Fibroblast of pulmonary artery (primary cell): ENCODE measurements at regions not wholly inside any gene's neighbourhood (a gene's known extent, or its start where the extent isn't known, plus 50 kb on each side); places are given as distances from the start of the nearest gene placed in this dataset.

ENCODE experiments used
- DNase-seq: peaks from one replicate; pipeline ENCODE4 v3.0.0-alpha.2; 2010; ENCODE audit warnings: low read depth
- H3K4me3 ChIP-seq: replicated peaks from 2 replicates; pipeline ENCODE4 v1.5.1; 2011; ENCODE audit warnings: low read depth, mild to moderate bottlenecking, control low read depth, low read length, moderate library complexity
- TF ChIP-seq, protein P1 (sequence below): IDR thresholded peaks from 2 replicates; pipeline ENCODE4 v1.5.1; 2011; ENCODE audit warnings: mild to moderate bottlenecking, control low read depth, low read length, inconsistent platforms; ENCODE audit errors: missing control alignments

DNA sequence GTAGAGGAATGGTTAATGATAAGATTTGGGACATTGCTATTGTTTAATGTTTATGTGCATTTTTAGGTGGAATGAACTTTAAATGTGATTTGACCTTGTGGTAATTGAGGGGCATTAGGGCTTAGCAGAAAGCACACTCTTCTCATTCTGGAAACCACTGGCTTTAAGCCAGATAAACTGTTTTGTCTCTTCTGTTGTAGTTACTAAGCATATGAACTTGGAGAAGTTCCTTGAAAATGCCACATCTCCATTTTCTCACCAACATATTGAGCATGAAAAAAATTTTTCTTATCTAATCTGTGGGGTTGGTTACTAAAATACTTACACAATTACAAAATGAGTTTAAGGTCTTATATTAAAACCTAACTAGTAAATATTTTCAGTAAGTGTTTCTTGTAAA, 70.8 kb upstream of the FSHR start:
- H3K4me3 ChIP-seq: no peak overlapping the region
- DNase-seq: peak; percentile 83
- TF ChIP-seq, protein P1, sequence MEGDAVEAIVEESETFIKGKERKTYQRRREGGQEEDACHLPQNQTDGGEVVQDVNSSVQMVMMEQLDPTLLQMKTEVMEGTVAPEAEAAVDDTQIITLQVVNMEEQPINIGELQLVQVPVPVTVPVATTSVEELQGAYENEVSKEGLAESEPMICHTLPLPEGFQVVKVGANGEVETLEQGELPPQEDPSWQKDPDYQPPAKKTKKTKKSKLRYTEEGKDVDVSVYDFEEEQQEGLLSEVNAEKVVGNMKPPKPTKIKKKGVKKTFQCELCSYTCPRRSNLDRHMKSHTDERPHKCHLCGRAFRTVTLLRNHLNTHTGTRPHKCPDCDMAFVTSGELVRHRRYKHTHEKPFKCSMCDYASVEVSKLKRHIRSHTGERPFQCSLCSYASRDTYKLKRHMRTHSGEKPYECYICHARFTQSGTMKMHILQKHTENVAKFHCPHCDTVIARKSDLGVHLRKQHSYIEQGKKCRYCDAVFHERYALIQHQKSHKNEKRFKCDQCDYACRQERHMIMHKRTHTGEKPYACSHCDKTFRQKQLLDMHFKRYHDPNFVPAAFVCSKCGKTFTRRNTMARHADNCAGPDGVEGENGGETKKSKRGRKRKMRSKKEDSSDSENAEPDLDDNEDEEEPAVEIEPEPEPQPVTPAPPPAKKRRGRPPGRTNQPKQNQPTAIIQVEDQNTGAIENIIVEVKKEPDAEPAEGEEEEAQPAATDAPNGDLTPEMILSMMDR: no peak

DNA sequence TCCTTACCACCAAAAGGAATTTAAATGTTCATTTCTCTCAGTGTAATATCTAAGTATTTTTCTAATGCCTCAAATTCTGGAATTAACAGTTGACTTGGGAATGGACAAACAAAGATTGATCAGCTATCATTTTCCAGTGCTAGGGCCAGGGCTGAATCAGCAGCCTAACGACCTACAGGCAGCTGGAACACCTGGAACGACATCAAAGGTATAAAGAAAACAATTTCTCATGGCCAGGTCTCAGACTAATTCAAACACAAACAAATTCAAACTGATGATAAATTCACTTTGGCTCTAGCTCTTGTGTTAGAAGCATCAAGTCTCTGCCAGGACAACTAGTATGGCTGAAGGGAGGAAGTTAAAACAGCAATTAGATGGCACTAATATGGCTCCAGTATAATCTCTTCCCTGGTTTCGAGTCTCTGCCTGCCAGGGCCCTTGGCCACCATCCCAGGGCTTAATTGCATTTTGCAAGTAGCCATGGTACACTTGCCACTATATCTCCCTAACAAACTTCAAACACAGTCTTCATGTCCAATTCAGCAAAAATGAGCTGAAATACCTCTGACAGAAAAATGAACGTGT, 70.2 kb upstream of the FSHR start:
- H3K4me3 ChIP-seq: no peak overlapping the region
- no peak for DNase-seq
- TF ChIP-seq, protein P1: no peak

DNA sequence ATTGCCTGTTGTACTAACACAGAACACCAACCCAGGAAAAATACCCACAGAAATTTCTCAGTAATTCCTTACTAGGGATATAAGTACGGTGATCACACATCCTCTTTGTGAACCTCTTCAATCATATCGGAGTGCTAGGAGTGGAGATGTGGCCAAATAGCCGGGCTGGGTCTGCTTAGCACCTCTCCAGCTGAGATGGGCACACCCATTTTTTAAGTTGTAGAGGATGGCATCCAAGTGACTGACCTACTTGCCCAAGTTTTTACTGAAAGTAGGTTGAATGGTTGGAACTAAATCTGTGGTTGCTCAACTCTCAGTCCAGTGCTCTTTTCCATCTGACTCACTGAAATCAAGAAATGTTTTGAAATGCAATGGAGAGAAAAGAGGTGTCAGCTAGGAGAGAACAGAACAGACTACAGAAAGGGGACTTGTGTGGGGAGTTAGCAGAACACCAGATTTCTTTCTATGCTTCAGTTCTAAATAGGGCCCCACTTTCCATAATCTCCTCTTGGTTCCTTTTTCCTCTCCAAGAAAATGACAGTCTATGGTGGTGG, 68.7 kb upstream of the FSHR start:
- peak; percentile 11 for DNase-seq
- TF ChIP-seq, protein P1: no peak
- no peak overlapping the region for H3K4me3 ChIP-seq

DNA sequence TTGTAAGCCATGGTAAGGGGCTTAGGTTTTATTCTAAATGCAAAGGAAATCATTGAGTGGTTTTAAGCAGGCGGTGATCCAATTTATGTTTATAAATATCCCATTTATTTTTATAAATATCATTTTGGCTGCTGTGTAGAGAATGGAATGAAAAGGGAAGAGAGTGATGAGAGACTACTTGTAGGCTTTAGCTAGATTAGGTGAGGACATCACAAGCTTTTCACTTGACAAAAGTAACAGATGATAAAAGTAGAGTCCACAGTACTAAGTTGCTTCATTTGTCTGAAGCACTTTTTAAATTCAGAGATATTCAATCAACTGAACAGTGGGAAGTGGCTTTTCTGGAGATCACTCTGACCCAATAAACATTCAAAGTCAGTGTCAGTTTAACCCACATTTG, 65.4 kb upstream of the FSHR start:
- TF ChIP-seq, protein P1: no peak
- DNase-seq: no peak
- no peak overlapping the region for H3K4me3 ChIP-seq

DNA sequence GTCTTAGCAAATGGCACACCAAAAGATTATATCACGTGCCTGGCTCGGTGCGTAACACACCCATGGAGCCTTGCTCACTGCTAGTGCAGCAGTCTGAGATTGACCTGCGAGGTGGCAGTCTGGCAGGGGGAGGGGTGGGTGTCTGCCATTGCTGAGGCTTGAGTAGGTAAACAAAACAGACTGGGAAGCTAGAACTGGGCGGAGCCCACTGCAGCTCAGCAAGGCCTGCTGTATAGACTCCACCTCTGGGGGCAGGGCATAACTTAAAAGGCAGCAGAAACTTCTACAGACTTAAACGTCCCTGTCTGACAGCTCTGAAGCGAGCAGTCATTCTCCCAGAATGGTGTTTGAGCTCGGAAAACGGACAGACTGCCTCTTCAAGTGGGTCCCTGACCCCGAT, 55.9 kb upstream of the FSHR start:
- TF ChIP-seq, protein P1: no peak
- no peak overlapping the region for H3K4me3 ChIP-seq
- no peak for DNase-seq

DNA sequence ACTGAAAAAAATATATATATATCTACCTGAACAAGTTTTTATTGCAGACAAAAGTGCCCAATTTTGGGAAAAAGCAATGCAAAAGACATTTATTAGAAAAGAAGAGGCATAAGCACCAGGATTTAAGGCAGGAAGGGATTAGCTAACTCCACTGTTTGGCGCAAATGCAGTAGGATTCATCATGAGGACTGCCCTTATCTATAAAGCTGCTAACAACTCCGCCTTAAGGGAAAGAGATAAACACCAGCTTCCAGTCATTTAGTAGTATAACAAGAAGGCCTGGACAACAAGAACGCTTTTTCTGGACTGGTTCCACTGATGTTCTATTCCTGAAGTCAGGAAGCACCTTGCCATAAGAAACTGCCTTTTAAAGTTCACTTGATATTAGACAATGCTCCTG, 52.9 kb upstream of the FSHR start:
- no peak for DNase-seq
- no peak overlapping the region for H3K4me3 ChIP-seq
- TF ChIP-seq, protein P1: no peak
